DMS53 treated with DMSO at 0.1 percent for 48 hours (cell line): ENCODE measurements at regions not wholly inside any gene's neighbourhood (a gene's known extent, or its start where the extent isn't known, plus 50 kb on each side); places are given as distances from the start of the nearest gene placed in this dataset.
"Not testable (repeated sequence)": the region's sequence is repeated elsewhere in the genome, so short reads cannot be mapped to it uniquely, and the experiment has no call there.

Experiments
- DNase-seq: peaks from one replicate; lab custom pipeline; 2025; ENCODE audit not compliant: unreplicated experiment; lab: John Stamatoyannopoulos, UW

GRCh38 chr1:58204284-58204683 lies 342.2 kb downstream of the OMA1 start:
- DNase-seq: peak; percentile 9

- DNase-seq: no peak
These were observed 344.9 kb downstream of the OMA1 start for GRCh38 chr1:58201492-58202106.

- no peak for DNase-seq
These were observed 346.1 kb downstream of the OMA1 start for GRCh38 chr1:58200437-58200836.

- DNase-seq: no peak
These were observed 348.7 kb downstream of the OMA1 start for GRCh38 chr1:58197811-58198210.

- DNase-seq: no peak
These were observed 356.1 kb downstream of the OMA1 start for GRCh38 chr1:58190267-58190988.

GRCh38 chr1:58189453-58189852 lies 357.1 kb downstream of the OMA1 start:
- DNase-seq: no peak

GRCh38 chr1:58183286-58183685 lies 363.2 kb downstream of the OMA1 start:
- peak; percentile 87 for DNase-seq

GRCh38 chr1:58180537-58180936 lies 366.0 kb downstream of the OMA1 start:
- no peak for DNase-seq

- DNase-seq: not testable (repeated sequence)
These were observed 377.4 kb downstream of the OMA1 start for GRCh38 chr1:58169160-58169559.

GRCh38 chr1:58167131-58167530 lies 379.4 kb downstream of the OMA1 start:
- not testable (repeated sequence) for DNase-seq

- DNase-seq: no peak
These were observed 380.1 kb downstream of the OMA1 start for GRCh38 chr1:58166417-58166816.

GRCh38 chr1:58165073-58165472 lies 381.5 kb downstream of the OMA1 start:
- no peak for DNase-seq

GRCh38 chr1:58162952-58163550 lies 383.5 kb downstream of the OMA1 start:
- peak; percentile 63 for DNase-seq

- no peak for DNase-seq
These were observed 387.1 kb downstream of the OMA1 start for GRCh38 chr1:58159434-58159830.

GRCh38 chr1:58158506-58159433 lies 387.8 kb downstream of the OMA1 start:
- no peak for DNase-seq

- no peak for DNase-seq
These were observed 388.5 kb downstream of the OMA1 start for GRCh38 chr1:58158016-58158415.

GRCh38 chr1:58157256-58157655 lies 389.3 kb downstream of the OMA1 start:
- DNase-seq: no peak

- no peak for DNase-seq
These were observed 389.7 kb downstream of the OMA1 start for GRCh38 chr1:58156831-58157230.

GRCh38 chr1:58156124-58156468 lies 390.4 kb downstream of the OMA1 start:
- DNase-seq: no peak

GRCh38 chr1:58155418-58156123 lies 391.0 kb downstream of the OMA1 start:
- DNase-seq: peak; percentile 30

- no peak for DNase-seq
These were observed 392.3 kb downstream of the OMA1 start for GRCh38 chr1:58154256-58154655.
